Endothelial cell of umbilical vein (primary cell): ENCODE measurements at regions not wholly inside any gene's neighbourhood (a gene's known extent, or its start where the extent isn't known, plus 50 kb on each side); places are given as distances from the start of the nearest gene placed in this dataset.

Experiments
- BruUV-seq: library from RNA; stranded (reverse); fragments of 400-500 nt; replicated peaks from 2 replicates; lab custom pipeline; 2021; lab: Mats Ljungman, UMichigan
- CTCF ChIA-PET: fragments of 300-600, 350-600 bp; sonication (Branson Sonifier 250); formaldehyde crosslinking; loops from one replicate; lab custom pipeline; 2021; ENCODE audit warnings: antibody characterized with exemption, inconsistent platforms; lab: Charles Lee
- POLR2A ChIA-PET: fragments of 300-600, 350-600 bp; sonication (Branson Sonifier 250); formaldehyde crosslinking; loops from one replicate; lab custom pipeline; 2021; ENCODE audit warnings: antibody characterized with exemption, inconsistent platforms; lab: Charles Lee
- DNase-seq: peaks from one replicate; pipeline ENCODE4 v3.0.0-alpha.2; 2011; ENCODE audit warnings: low read depth, low spot score
- FAIRE-seq: peaks from 2 replicates; lab custom pipeline; 2011; peaks lifted over from hg19 to GRCh38; lab: Jason Lieb, UNC
- H2AFZ ChIP-seq: 2 replicates; pipeline ENCODE4 v1.6.0; 2012; ENCODE audit warnings: low read depth, low read length, control low read depth, inconsistent platforms
- H3K27ac ChIP-seq: 2 replicates; pipeline ENCODE4 v1.5.1; 2011; ENCODE audit warnings: low read depth, mild to moderate bottlenecking, control low read depth, low read length, moderate library complexity; ENCODE audit not compliant: insufficient read depth
- H3K27me3 ChIP-seq, 2 experiments: 2 replicates each; pipeline versions ENCODE4 v1.6.0 to v1.6.1; 2011; ENCODE audit warnings: low read length in 2 of 2, mixed read lengths in 1 of 2; ENCODE audit not compliant: control insufficient read depth in 2 of 2, insufficient read depth in 2 of 2
- H3K36me3 ChIP-seq, 2 experiments: 2 replicates in 1 of 2; 3 replicates in 1 of 2; pipeline ENCODE4 v1.5.1; 2011; ENCODE audit warnings: low read length in 2 of 2, mild to moderate bottlenecking in 1 of 2, moderate library complexity in 1 of 2; ENCODE audit not compliant: control insufficient read depth in 2 of 2, insufficient read depth in 2 of 2; ENCODE audit errors: extremely low read depth in 1 of 2
- H3K4me1 ChIP-seq: 3 replicates; pipeline ENCODE4 v1.5.1; 2011; ENCODE audit warnings: mild to moderate bottlenecking, low read length; ENCODE audit not compliant: control insufficient read depth, insufficient read depth; ENCODE audit errors: extremely low read depth
- H3K4me2 ChIP-seq: 2 replicates; pipeline ENCODE4 v1.6.1; 2011; ENCODE audit warnings: low read length, control low read depth, mixed read lengths; ENCODE audit not compliant: insufficient read depth
- H3K4me3 ChIP-seq, 3 experiments: fragments of 200-600 bp in 1 of 3; sonication (generic), shearing (Covaris generic) in 1 of 3; replicated peaks in 1 of 3; 2 replicates each; pipeline ENCODE4 v1.5.1; 2011 to 2016; ENCODE audit warnings: control low read depth in 3 of 3, low read length in 3 of 3, mild to moderate bottlenecking in 2 of 3, inconsistent platforms in 1 of 3, low read depth in 1 of 3, moderate library complexity in 1 of 3; ENCODE audit not compliant: insufficient read depth in 1 of 3
- H3K79me2 ChIP-seq: 2 replicates; pipeline ENCODE4 v1.6.0; 2012; ENCODE audit warnings: low read length, inconsistent platforms; ENCODE audit not compliant: control insufficient read depth, insufficient read depth
- H3K9ac ChIP-seq: replicated peaks from 2 replicates; pipeline ENCODE3; 2011; ENCODE audit warnings: low read length, control low read depth; ENCODE audit not compliant: insufficient read depth; ENCODE audit errors: extremely low read depth
- H3K9me1 ChIP-seq: replicated peaks from 3 replicates; pipeline ENCODE4 v1.6.0; 2011; ENCODE audit warnings: mild to moderate bottlenecking, low read length; ENCODE audit not compliant: control insufficient read depth, insufficient read depth; ENCODE audit errors: extremely low read depth
- H3K9me3 ChIP-seq: replicated peaks from 2 replicates; pipeline ENCODE4 v1.5.1; 2012; ENCODE audit warnings: low read length, inconsistent platforms; ENCODE audit not compliant: control insufficient read depth, insufficient read depth
- H4K20me1 ChIP-seq: replicated peaks from 2 replicates; pipeline ENCODE3; 2011; ENCODE audit warnings: mild to moderate bottlenecking, low read length; ENCODE audit not compliant: control insufficient read depth, insufficient read depth; ENCODE audit errors: extremely low read depth
- CTCF ChIP-seq, 2 donors: IDR thresholded peaks; 1 replicate in 1 of 2; 2 replicates in 1 of 2; pipeline ENCODE4 v1.5.1; 2011; ENCODE audit warnings: low read length in 2 of 2, mild to moderate bottlenecking in 2 of 2, moderate library complexity in 2 of 2, control low read depth in 1 of 2, inconsistent platforms in 1 of 2, low read depth in 1 of 2; ENCODE audit not compliant: insufficient read depth in 1 of 2; ENCODE audit errors: extremely low read depth in 1 of 2
- EZH2 ChIP-seq: IDR thresholded peaks from 2 replicates; pipeline ENCODE4 v1.6.1; 2012; ENCODE audit warnings: borderline replicate concordance, low read depth, mild to moderate bottlenecking, moderate library complexity, low read length, inconsistent platforms; ENCODE audit not compliant: severe bottlenecking
- FOS ChIP-seq: IDR thresholded peaks from 2 replicates; pipeline ENCODE4 v1.6.1; 2011; ENCODE audit warnings: mild to moderate bottlenecking, low read length, moderate library complexity, borderline replicate concordance; ENCODE audit not compliant: insufficient read depth
- GATA2 ChIP-seq: IDR thresholded peaks from 2 replicates; pipeline ENCODE4 v1.7.0; 2011; ENCODE audit warnings: low read depth, mild to moderate bottlenecking, moderate library complexity, mixed read lengths, low read length; ENCODE audit not compliant: insufficient read length, insufficient read depth
- JUN ChIP-seq: IDR thresholded peaks from 2 replicates; pipeline ENCODE4 v1.6.1; 2011; ENCODE audit warnings: borderline replicate concordance, low read depth; ENCODE audit not compliant: insufficient read length, insufficient read depth
- MAX ChIP-seq: IDR thresholded peaks from 2 replicates; pipeline ENCODE4 v1.6.1; 2011; ENCODE audit not compliant: insufficient read depth, insufficient read length
- MYC ChIP-seq: IDR thresholded peaks from one replicate; pipeline ENCODE4 v1.6.1; 2011; ENCODE audit warnings: mild to moderate bottlenecking, low read depth, low read length
- POLR2A ChIP-seq: IDR thresholded peaks from 2 replicates; pipeline ENCODE4 v1.6.1; 2012; ENCODE audit warnings: low read depth, mild to moderate bottlenecking, control low read depth, low read length
- POLR2AphosphoS5 ChIP-seq: IDR thresholded peaks from 2 replicates; pipeline ENCODE4 v1.6.1; 2012; ENCODE audit warnings: low read depth, mild to moderate bottlenecking, control low read depth, low read length, moderate library complexity; ENCODE audit not compliant: insufficient read depth
- dilution Hi-C: fragments of 300-500 bp; cut with MboI; formaldehyde crosslinking; loops from one replicate; pipeline ENCODE4 v1.15.0; 2019; ENCODE audit warnings: low sequenced_read_pairs; ENCODE audit not compliant: extremely low pct_ligation_motif_present
- intact Hi-C: fragments of 100-400 bp; cut with micrococcal nuclease; formaldehyde crosslinking; loops from one replicate; pipeline ENCODE4 v1.10.0; 2022

- ChIA-PET POLR2A (no interaction called here), CTCF (no interaction called here)
- dilution Hi-C loops = no loop called here
- H3K36me3 ChIP-seq = no peaks in the 10 kb centered on the region
- H3K9me3 ChIP-seq = peaks cover 4% of the 10 kb centered on the region
- no peaks in the 10 kb centered on the region for H3K9me1 ChIP-seq
- no peaks in the 10 kb centered on the region for H3K4me1 ChIP-seq
- H3K79me2 ChIP-seq = no peaks in the 10 kb centered on the region
- DNase-seq (no peak), FAIRE-seq (no peak)
- no peak overlapping the region for H3K4me2 ChIP-seq
- intact Hi-C loops = no loop called here
- no TSS peak for BruUV-seq
- TF ChIP-seq MAX (no peak), POLR2AphosphoS5 (no peak), POLR2A (no peak), JUN (no peak), FOS (no peak), MYC (no peak), EZH2 (no peak), CTCF (IDR thresholded peaks at IDR 0.05; ENCODE audit: extremely low read depth in 1 of 2, insufficient read depth in 1 of 2, low read depth in 1 of 2, low read length in 2 of 2) (no peak), GATA2 (no peak)
- no peaks in the 10 kb centered on the region for H3K27me3 ChIP-seq
- no peaks in the 10 kb centered on the region for H4K20me1 ChIP-seq
- H3K4me3 ChIP-seq = no peak overlapping the region
- H2AFZ ChIP-seq = no peak overlapping the region
- H3K27ac ChIP-seq = no peak overlapping the region
- H3K9ac ChIP-seq = no peak overlapping the region
These were observed 435.5 kb downstream of the TCERG1L start for GRCh38 chr10:130875897-130876472.
